HG02973 (cell line): ENCODE measurements at regions not wholly inside any gene's neighbourhood (a gene's known extent, or its start where the extent isn't known, plus 50 kb on each side); places are given as distances from the start of the nearest gene placed in this dataset.

Experiments
- ATAC-seq: cut with Tn5 transposase; IDR thresholded peaks from one replicate; pipeline ENCODE4 v1.9.1; 2021; ENCODE audit warnings: moderate library complexity; ENCODE audit not compliant: unreplicated experiment

DNA sequence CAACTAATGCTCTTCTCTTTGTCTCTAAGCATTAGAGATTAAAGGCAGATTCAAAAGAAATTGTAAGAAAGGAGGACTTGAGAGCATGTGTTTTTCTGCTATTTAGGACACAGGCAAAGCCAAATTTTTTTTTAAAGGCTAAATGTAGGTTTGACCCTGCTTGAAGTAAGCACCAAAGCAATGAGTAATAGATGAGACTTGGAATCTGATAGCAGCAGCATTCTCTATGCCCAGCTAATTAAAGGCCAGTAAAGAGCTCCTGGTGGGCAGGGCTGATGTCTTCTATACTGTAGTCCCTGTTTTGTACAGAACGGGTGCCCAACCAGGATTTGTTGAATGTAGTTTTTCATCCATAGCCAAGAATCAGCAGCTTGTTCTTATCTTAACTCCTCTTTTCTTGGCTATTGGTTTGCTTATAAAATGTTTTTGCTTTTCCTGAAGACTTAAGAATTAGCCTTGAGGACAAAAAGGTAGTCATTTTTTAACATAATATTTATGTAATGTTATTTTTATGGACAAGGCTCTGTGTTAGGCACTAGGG is 179.6 kb downstream of the LMO4 start:
- no peak for ATAC-seq

GRCh38 chr1:87510540-87510939 is 181.9 kb downstream of the LMO4 start:
- no peak for ATAC-seq

- no peak for ATAC-seq
These were observed 182.8 kb downstream of the LMO4 start for GRCh38 chr1:87511449-87511848.

DNA sequence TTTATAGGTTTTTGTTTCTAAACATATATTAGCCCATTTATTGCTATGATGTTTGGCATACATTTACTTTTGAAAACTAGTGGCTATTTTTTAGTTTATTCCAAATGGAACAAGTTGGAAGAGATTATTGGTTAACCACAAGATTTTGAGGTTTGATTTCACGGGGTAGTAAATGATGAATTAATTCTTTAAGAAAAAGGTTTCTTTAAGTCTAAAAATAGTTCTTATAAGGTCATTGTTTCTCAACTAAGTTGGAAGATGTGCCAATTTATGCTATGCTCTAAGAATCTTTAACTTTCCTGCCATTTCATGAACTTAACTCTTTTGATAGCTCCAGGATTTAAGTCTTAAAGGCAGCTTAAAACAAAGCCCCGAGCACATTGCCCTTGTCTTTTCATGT is 183.8 kb downstream of the LMO4 start:
- no peak for ATAC-seq

DNA sequence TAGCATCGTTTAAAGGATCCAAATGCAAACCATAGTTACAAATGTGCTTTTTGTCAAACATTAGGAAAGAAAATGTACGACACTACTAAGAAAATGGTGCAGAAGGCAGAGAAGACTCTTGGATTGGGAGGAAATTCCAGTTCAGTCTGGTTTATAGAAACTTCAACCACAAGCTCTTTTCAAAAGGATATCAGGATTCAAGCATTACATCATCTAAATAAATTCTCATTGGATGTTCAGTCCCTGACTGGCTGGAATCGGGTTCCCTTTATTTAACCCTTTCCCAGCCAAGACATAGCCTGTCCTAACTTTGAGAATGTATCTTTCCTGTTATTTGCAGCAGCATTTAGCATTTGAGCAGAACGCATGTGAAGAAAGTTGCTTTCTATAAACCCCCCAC is 184.6 kb downstream of the LMO4 start:
- ATAC-seq, result no peak

- no peak for ATAC-seq
These were observed 185.4 kb downstream of the LMO4 start for GRCh38 chr1:87513966-87514660.

DNA sequence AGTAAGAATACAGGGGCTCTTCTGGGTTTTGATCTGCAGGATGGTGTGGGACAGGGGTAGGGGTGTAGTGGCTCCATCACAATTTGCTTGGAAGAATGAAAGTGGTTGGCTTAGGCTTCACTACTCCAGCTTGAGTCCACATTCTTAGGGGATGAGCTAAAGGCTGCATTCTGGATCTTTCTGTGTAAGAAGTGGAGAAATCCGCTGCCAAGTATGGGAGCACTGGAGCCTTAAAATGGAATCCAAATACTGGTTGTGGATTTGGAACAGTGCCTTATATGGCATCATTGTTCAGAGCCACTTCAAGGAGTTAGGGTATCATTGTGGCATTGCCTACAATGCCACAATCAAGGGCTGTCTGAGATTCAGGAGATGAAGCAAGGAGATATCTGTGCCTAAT is 187.1 kb downstream of the LMO4 start:
- ATAC-seq, result no peak

GRCh38 chr1:87518794-87519193 is 190.1 kb downstream of the LMO4 start:
- ATAC-seq, result no peak

- no peak for ATAC-seq
These were observed 192.8 kb downstream of the LMO4 start for GRCh38 chr1:87521452-87521851.

GRCh38 chr1:87523466-87523865 is 194.8 kb downstream of the LMO4 start:
- ATAC-seq, result no peak

GRCh38 chr1:87524021-87524754 is 195.5 kb downstream of the LMO4 start:
- no peak for ATAC-seq

DNA sequence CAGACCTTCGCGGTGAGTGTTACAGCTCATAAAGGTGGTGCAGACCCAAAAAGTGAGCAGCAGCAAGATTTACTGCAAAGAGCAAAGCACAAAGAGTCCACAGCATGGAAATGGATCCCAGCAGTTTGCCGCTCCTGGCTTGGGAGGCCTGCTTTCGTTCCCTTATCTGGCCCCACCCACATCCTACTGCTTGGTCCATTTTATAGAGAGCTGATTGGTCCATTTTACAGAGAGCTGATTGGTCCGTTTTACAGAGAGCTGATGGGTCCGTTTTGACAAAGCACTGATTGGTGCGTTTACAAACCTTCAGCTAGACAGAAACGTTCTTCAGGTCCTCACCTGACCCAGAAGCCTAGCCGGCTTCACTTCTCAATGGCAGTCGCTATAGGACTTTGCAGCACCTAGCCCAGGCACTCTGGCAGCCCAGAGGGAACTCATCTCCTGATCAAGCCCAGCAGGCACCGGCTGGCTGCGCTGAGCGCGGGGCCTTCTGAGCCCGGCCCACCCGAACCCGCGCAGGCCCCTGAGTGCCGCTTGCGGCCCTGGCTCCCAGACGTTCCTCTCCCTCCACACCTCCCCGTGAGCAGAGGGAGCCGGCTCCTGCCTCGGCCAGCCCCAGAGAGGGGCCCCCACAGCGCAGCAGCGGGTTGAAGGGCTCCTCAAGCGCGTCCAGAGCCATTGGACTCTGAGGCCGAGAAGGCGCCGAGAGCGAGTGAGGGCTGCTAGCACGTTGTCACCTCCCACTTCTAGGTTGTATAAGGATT is 200.3 kb downstream of the LMO4 start:
- no peak for ATAC-seq

DNA sequence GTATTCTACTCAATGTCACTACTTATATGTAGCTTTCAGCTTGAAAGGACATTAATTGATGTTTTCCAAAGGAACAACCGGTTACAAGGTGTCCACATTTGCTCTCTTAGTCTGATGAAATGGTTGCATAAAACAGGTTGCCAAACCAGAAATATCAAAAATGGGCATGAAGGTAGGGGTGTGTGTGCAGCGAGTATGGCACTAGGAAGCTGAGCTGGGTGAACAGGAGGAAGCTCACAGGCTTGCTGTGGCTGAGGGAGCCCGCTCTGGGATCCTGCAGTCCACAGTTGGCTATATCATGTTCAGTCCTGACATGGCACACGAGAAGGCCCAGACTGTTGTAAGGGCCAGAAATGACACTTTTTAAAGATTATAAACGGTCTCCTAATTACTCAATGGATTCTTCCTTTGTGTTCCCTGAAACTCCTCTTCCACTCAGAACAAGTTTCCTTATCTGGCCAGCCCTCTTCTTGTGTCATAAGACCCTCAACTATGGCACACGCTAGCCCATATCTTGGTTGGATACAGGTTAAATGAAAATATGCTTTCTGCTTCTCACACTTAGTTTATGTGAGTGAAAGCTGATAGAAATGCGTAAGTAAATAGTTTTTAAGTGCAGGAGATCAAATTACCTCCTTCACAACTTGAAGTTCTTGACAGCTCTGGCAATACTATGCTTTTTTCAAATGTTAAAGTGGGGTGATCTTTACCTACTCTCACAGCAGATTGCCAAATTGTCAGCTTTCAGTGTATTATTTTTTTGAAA is 201.5 kb downstream of the LMO4 start:
- no peak for ATAC-seq

GRCh38 chr1:87535551-87535950 is 206.9 kb downstream of the LMO4 start:
- ATAC-seq, result no peak

- no peak for ATAC-seq
These were observed 210.5 kb downstream of the LMO4 start for GRCh38 chr1:87539147-87539546.

DNA sequence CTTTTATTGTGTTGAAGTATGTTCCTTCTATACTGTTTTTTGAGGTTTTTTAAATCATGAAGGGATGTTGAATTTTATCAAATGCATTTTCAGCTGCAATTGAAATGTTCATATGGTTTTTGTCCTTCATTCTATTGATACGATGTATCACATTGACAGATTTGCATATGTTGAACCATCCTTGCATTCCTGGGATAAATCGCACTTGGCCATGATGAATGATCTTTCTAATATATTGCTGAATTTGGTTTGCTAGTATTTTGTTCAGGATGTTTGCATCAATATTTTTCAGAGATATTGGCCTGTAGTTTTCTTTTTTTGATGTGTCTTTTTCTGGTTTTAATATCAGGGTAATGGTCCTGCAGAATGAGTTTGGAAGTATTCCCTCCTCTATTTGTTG is 214.0 kb downstream of the LMO4 start:
- no peak for ATAC-seq

DNA sequence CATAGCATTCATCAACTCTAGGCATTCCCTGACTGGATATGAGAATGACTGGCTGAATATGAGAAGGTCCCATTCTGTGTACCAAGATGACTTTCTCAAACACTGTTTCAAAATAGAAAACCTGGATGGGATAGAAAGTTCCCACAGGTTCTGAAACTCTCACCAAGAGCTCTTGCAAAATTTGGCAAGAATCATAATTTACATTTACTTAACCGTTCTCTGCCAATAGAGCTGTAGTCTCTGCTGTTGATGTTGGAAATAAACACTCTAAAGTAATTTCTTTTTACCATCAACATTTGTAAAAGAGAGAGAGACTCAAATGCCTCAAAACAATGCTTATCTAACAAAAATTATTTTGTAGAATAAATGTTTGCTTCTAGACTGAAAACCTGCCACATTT is 221.1 kb downstream of the LMO4 start:
- no peak for ATAC-seq

- no peak for ATAC-seq
These were observed 224.8 kb downstream of the LMO4 start for GRCh38 chr1:87553511-87553910.

GRCh38 chr1:87555366-87555765 is 226.7 kb downstream of the LMO4 start:
- no peak for ATAC-seq

DNA sequence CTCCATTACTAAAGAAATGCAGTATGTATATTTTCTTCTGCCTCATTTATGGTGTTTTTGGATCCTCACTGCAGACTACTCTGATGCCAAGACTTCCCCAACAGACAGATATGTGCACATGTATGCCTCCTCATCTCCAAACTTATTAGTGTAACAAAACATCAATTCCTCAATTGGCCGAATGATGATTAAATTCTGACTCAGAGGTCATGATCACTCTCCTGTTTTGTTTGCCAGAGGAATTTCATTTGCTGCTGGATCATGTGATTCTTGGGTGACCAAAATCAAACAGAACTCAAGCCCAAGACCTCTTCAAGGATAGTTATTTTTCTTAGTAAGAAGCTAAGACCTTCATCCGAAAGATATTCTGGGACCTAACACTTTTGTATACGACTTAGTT is 227.6 kb downstream of the LMO4 start:
- no peak for ATAC-seq

DNA sequence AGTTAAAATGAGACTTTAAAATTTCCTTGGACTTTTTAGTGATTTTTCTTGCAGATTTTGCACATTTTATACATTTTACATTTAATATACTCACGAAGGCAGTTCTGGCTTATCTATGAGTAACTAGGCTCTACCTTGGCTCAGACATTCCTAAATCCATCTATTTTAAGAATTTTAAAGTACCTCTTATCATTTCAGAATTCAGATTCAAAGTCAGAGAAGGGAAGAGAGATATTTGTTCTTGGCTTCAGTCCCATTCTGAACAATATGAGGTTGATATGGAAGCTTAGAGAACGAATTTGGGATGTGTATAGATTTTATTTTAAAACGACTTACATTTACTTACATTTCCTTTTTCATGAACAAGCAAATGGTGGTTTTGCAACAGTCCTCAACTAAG is 230.2 kb downstream of the LMO4 start:
- ATAC-seq, result no peak
